ENCODE measurements at regions not wholly inside any gene's neighbourhood (a gene's known extent, or its start where the extent isn't known, plus 50 kb on each side); places are given as distances from the start of the nearest gene placed in this dataset.

DNA sequence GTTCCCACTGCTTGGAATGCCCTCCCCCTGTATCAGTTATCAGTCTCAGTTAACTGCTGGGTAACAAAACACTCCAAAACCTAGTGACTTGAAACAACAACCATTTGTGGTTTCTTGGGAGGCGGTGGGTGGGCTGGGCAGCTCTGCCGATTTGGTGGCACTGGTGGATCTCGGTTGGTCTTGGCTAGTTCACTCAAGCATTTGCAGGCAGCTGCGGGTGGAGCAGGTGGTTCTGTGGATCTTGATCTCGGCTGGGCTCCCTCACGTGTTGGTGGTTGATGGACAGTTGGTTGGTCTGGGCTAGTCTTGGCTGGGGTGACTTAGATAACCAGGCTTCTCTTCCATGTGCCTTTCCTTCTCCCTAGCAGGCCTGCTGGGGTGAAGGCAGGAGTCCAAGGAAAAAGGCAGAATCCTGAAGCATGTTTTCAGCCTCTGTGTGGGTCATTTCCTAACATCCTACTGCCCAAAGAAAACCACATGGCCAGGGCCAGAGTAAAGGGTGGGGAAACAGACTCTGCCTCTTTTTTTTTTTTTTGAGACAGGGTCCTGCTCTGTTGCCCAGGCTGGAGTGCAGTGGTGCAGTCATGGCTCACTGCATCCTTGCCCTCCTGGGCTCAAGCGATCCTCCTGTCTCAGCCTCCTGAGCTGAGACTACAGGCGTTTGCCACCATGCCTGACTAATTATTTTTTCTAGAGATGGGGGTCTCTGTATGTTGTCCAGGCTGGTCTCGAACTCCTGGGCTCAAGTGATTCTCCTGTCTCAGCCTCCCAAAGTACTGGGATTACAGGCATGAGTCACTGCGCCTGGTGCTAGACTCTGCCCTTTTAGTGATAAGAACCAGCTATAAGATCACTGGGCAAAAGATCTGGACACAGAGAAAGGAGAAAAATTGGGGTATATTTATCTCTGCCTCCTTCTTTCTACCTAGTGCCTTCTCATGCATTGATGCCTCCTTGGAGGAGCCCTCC is 183.7 kb downstream of the RGS3 start:
- H3K9ac ChIP-seq (ENCODE audit: low read length) = no peak overlapping the region
- H3K4me3 ChIP-seq (ENCODE audit: low read length) = no peak overlapping the region
- H3K27me3 ChIP-seq (ENCODE audit: control insufficient read depth, insufficient read depth, low read length) = no peaks in the 10 kb centered on the region
- no peaks in the 10 kb centered on the region for H3K9me3 ChIP-seq (ENCODE audit: control insufficient read depth, low read length)
- no peaks in the 10 kb centered on the region for H3K36me3 ChIP-seq (ENCODE audit: control insufficient read depth, insufficient read depth, low read length)
- H3K4me1 ChIP-seq (ENCODE audit: control insufficient read depth, insufficient read depth, low read length) = peaks cover 4% of the 10 kb centered on the region

- H3K9ac ChIP-seq (ENCODE audit: low read length) = no peak overlapping the region
- H3K4me3 ChIP-seq (ENCODE audit: low read length) = no peak overlapping the region
- peaks cover 4% of the 10 kb centered on the region for H3K4me1 ChIP-seq (ENCODE audit: control insufficient read depth, insufficient read depth, low read length)
- H3K36me3 ChIP-seq (ENCODE audit: control insufficient read depth, insufficient read depth, low read length) = no peaks in the 10 kb centered on the region
- no peaks in the 10 kb centered on the region for H3K9me3 ChIP-seq (ENCODE audit: control insufficient read depth, low read length)
- H3K27me3 ChIP-seq (ENCODE audit: control insufficient read depth, insufficient read depth, low read length) = no peaks in the 10 kb centered on the region
Observed at GRCh38 chr9:113648048-113648447, 184.5 kb downstream of the RGS3 start.

- Histone ChIP-seq H3K36me3 (ENCODE audit: control insufficient read depth, insufficient read depth, low read length) (no peaks in the 10 kb centered on the region), H3K9ac (ENCODE audit: low read length) (no peak overlapping the region), H3K4me3 (ENCODE audit: low read length) (no peak overlapping the region), H3K9me3 (ENCODE audit: control insufficient read depth, low read length) (no peaks in the 10 kb centered on the region), H3K4me1 (ENCODE audit: control insufficient read depth, insufficient read depth, low read length) (peaks cover 4% of the 10 kb centered on the region), H3K27me3 (ENCODE audit: control insufficient read depth, insufficient read depth, low read length) (no peaks in the 10 kb centered on the region)
Observed at GRCh38 chr9:113648586-113648985, 185.1 kb downstream of the RGS3 start.

DNA sequence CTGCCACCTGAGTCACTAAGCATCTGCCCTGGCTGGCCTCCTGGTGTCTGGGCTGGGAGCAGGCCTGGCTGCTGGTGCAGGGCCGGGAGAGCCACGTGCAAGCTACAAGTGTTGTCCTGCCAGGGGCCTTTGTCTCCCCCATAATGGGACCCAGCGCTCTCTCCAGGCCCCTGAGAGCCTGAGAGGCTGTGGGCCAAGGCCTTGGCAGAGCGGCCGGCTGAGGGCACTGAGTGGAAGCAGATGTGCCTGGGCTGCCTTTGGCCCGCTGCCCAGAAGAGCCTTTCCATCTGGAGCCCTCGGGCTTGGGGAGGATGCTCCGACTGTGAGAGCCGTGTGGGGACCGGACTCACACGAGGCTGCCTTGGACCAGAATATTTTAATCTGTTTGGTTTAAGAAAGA is 185.5 kb downstream of the RGS3 start:
- Histone ChIP-seq H3K27me3 (ENCODE audit: control insufficient read depth, insufficient read depth, low read length) (no peaks in the 10 kb centered on the region), H3K36me3 (ENCODE audit: control insufficient read depth, insufficient read depth, low read length) (no peaks in the 10 kb centered on the region), H3K4me3 (ENCODE audit: low read length) (no peak overlapping the region), H3K4me1 (ENCODE audit: control insufficient read depth, insufficient read depth, low read length) (peaks cover 4% of the 10 kb centered on the region), H3K9me3 (ENCODE audit: control insufficient read depth, low read length) (no peaks in the 10 kb centered on the region), H3K9ac (ENCODE audit: low read length) (no peak overlapping the region)

- Histone ChIP-seq H3K27me3 (ENCODE audit: control insufficient read depth, insufficient read depth, low read length) (no peaks in the 10 kb centered on the region), H3K36me3 (ENCODE audit: control insufficient read depth, insufficient read depth, low read length) (no peaks in the 10 kb centered on the region), H3K4me1 (ENCODE audit: control insufficient read depth, insufficient read depth, low read length) (peaks cover 4% of the 10 kb centered on the region), H3K4me3 (ENCODE audit: low read length) (no peak overlapping the region), H3K9ac (ENCODE audit: low read length) (no peak overlapping the region), H3K9me3 (ENCODE audit: control insufficient read depth, low read length) (no peaks in the 10 kb centered on the region)
Observed at GRCh38 chr9:113649855-113650206, 186.3 kb downstream of the RGS3 start.

- peaks cover 9% of the 10 kb centered on the region for H3K4me1 ChIP-seq (ENCODE audit: control insufficient read depth, insufficient read depth, low read length)
- H3K4me3 ChIP-seq (ENCODE audit: low read length) = no peak overlapping the region
- no peak overlapping the region for H3K9ac ChIP-seq (ENCODE audit: low read length)
- no peaks in the 10 kb centered on the region for H3K9me3 ChIP-seq (ENCODE audit: control insufficient read depth, low read length)
- no peaks in the 10 kb centered on the region for H3K27me3 ChIP-seq (ENCODE audit: control insufficient read depth, insufficient read depth, low read length)
- H3K36me3 ChIP-seq (ENCODE audit: control insufficient read depth, insufficient read depth, low read length) = no peaks in the 10 kb centered on the region
Observed at GRCh38 chr9:113650207-113651131, 186.9 kb downstream of the RGS3 start.

- H3K9ac ChIP-seq (ENCODE audit: low read length) = no peak overlapping the region
Observed at GRCh38 chr9:113651896-113652295, 188.4 kb downstream of the RGS3 start.

GRCh38 chr9:113652355-113653152 is 189.0 kb downstream of the RGS3 start:
- peaks cover 9% of the 10 kb centered on the region for H3K4me1 ChIP-seq (ENCODE audit: control insufficient read depth, insufficient read depth, low read length)
- H3K9ac ChIP-seq (ENCODE audit: low read length) = no peak overlapping the region
- H3K4me3 ChIP-seq (ENCODE audit: low read length) = no peak overlapping the region
- no peaks in the 10 kb centered on the region for H3K36me3 ChIP-seq (ENCODE audit: control insufficient read depth, insufficient read depth, low read length)
- no peaks in the 10 kb centered on the region for H3K9me3 ChIP-seq (ENCODE audit: control insufficient read depth, low read length)
- no peaks in the 10 kb centered on the region for H3K27me3 ChIP-seq (ENCODE audit: control insufficient read depth, insufficient read depth, low read length)

More at GRCh38 chr9:113651896-113652295, 188.4 kb downstream of the RGS3 start:
- H3K4me3 ChIP-seq (ENCODE audit: low read length) = no peak overlapping the region
- H3K4me1 ChIP-seq (ENCODE audit: control insufficient read depth, insufficient read depth, low read length) = peaks cover 9% of the 10 kb centered on the region
- no peaks in the 10 kb centered on the region for H3K27me3 ChIP-seq (ENCODE audit: control insufficient read depth, insufficient read depth, low read length)
- no peaks in the 10 kb centered on the region for H3K9me3 ChIP-seq (ENCODE audit: control insufficient read depth, low read length)
- no peaks in the 10 kb centered on the region for H3K36me3 ChIP-seq (ENCODE audit: control insufficient read depth, insufficient read depth, low read length)

DNA sequence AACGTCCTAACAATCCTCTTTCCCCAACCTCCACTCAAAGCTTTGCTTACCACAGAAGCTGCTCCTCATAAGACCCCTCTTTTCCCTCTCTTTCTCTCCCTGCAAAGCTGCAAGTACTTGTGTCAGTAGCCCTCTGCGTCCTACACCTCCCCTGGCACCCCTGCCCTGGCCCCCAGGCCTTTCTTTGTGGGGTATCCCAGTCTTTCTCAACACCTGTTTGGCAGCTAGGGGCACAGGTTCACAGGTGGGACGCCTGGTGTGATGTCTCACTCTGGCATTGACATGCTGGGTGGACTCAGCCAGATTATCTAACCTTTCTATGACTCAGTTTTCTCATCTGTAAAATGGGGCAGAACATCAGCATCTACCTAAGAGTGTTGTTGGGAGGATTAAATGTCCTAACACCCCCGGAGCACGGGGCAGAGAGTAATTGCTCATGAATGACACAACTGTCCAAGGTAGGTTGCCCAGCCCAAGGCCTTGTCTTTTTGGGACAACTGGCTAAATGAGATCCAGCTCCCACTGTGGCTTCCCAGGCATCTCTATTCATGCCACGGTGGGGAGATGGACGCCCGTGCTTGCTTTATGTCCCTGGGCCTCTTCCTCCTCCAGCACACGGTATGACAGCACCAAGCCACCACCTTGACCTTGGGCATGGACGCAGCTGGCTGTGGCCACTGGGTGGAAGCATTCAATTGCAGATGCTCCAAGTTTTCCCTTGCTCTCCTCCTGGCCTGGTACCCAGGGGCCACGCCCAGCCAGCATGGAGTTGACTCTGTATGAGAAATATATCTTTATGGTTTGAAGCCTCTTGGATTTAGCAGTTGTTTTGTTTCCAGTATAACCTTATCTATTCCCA is 190.4 kb downstream of the RGS3 start:
- Histone ChIP-seq H3K4me3 (ENCODE audit: low read length) (no peak overlapping the region), H3K4me1 (ENCODE audit: control insufficient read depth, insufficient read depth, low read length) (peaks cover 5% of the 10 kb centered on the region), H3K36me3 (ENCODE audit: control insufficient read depth, insufficient read depth, low read length) (no peaks in the 10 kb centered on the region), H3K27me3 (ENCODE audit: control insufficient read depth, insufficient read depth, low read length) (peaks cover 8% of the 10 kb centered on the region), H3K9ac (ENCODE audit: low read length) (no peak overlapping the region), H3K9me3 (ENCODE audit: control insufficient read depth, low read length) (no peaks in the 10 kb centered on the region)

DNA sequence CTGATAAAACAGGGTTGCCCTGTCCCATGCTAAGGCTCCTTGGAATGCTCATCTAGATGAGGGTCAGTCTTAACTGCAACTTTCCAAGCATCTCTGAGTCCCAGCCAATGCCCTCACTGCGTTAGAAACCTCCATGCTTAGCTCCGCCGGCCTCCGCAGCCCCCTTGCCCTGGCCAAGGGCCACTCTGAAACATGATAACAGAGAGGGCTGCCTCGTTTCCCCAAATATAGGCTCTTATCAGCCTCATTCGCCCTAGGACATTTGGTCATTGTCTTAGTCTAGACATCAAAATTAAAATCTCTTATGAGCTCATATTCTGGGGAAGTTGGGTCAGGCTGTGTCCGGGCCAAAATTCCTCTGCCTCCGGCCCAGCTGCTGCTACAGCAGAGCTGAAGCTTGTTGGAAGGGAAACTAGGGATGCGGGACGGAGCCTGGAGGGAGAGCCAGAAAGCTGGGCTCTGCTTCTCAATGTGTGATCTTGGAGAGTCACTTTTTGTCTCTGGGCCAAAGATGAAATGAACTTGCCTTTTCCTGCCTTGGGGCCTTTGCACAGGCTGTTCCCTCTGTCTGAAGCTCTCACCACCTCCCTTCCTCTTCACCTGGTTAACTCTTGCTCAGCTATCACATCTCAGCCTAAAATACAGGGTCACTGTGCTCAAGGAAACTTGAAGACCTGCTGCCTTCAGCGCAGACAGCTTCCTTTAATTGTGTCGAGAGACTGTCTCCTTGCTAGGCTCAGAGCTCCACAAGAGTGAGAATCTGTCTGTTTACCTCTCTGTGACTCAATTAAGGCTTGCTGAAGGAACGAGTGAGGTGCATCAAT is 191.3 kb downstream of the RGS3 start:
- H3K9me3 ChIP-seq (ENCODE audit: control insufficient read depth, low read length) = no peaks in the 10 kb centered on the region
- peaks cover 9% of the 10 kb centered on the region for H3K27me3 ChIP-seq (ENCODE audit: control insufficient read depth, insufficient read depth, low read length)

More for the DNA sequence above, 191.3 kb downstream of the RGS3 start:
- H3K9ac ChIP-seq (ENCODE audit: low read length) = peak overlapping the region; percentile 27
- H3K4me3 ChIP-seq (ENCODE audit: low read length) = no peak overlapping the region
- H3K4me1 ChIP-seq (ENCODE audit: control insufficient read depth, insufficient read depth, low read length) = peaks cover 5% of the 10 kb centered on the region
- no peaks in the 10 kb centered on the region for H3K36me3 ChIP-seq (ENCODE audit: control insufficient read depth, insufficient read depth, low read length)
